ENCODE measurements at regions not wholly inside any gene's neighbourhood (a gene's known extent, or its start where the extent isn't known, plus 50 kb on each side); places are given as distances from the start of the nearest gene placed in this dataset.

DNA sequence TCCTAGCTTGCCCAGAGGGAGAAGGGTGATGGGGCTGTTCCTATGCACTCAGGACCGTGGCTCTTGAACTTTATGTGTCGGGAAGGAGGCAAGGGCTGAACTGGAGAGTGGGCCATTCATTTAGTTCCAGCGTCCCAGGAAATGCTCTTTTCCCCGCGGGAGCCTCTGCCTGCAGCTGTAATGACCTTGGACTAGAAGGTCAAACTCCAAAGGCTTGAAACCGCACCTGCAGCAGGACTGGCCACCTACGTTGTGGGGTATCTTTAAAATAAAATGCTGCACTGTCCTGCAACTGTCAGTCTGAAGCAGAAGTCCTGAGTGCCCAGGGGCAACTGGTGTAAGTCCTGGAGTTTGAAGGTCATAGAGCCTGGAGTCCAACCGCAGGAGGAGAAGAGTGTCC, 61.5 kb upstream of the LSM6 start:
- TF ChIP-seq POLR2AphosphoS5 (IDR thresholded peaks at IDR 0.05) (no peak), POLR2A (IDR thresholded peaks at IDR 0.05) (no peak), EP300 (IDR thresholded peaks at IDR 0.05) (no peak)
- TF ChIP-seq, protein P1, sequence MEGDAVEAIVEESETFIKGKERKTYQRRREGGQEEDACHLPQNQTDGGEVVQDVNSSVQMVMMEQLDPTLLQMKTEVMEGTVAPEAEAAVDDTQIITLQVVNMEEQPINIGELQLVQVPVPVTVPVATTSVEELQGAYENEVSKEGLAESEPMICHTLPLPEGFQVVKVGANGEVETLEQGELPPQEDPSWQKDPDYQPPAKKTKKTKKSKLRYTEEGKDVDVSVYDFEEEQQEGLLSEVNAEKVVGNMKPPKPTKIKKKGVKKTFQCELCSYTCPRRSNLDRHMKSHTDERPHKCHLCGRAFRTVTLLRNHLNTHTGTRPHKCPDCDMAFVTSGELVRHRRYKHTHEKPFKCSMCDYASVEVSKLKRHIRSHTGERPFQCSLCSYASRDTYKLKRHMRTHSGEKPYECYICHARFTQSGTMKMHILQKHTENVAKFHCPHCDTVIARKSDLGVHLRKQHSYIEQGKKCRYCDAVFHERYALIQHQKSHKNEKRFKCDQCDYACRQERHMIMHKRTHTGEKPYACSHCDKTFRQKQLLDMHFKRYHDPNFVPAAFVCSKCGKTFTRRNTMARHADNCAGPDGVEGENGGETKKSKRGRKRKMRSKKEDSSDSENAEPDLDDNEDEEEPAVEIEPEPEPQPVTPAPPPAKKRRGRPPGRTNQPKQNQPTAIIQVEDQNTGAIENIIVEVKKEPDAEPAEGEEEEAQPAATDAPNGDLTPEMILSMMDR (IDR thresholded peaks at IDR 0.05), result no peak
